H1 (cell line): ENCODE measurements at regions not wholly inside any gene's neighbourhood (a gene's known extent, or its start where the extent isn't known, plus 50 kb on each side); places are given as distances from the start of the nearest gene placed in this dataset.

Experiments used
- CEBPB ChIP-seq: IDR thresholded peaks from 2 replicates; pipeline ENCODE4 v1.6.1; 2012; ENCODE audit warnings: low read depth, low read length
- CTCF ChIP-seq, 3 experiments: IDR thresholded peaks; 1 replicate in 2 of 3; 2 replicates in 1 of 3; pipeline versions ENCODE4 v1.5.1 to v1.6.1; 2011; ENCODE audit warnings: low read length in 3 of 3, mild to moderate bottlenecking in 3 of 3, inconsistent platforms in 2 of 3, low read depth in 1 of 3, moderate library complexity in 1 of 3; ENCODE audit not compliant: insufficient read depth in 1 of 3; ENCODE audit errors: control extremely low read depth in 1 of 3
- EZH2 ChIP-seq: fragments of 200-600 bp; sonication (generic); IDR thresholded peaks from 2 replicates; pipeline ENCODE4 v1.7.1; 2012; ENCODE audit warnings: low read depth, mild to moderate bottlenecking, moderate library complexity, low read length, inconsistent platforms; ENCODE audit not compliant: severe bottlenecking
- GABPA ChIP-seq: IDR thresholded peaks from 2 replicates; pipeline ENCODE4 v1.6.1; 2011; ENCODE audit warnings: mild to moderate bottlenecking, low read length, moderate library complexity, borderline replicate concordance; ENCODE audit not compliant: insufficient read depth
- GTF2F1 ChIP-seq: IDR thresholded peaks from 2 replicates; pipeline ENCODE4 v1.6.1; 2012; ENCODE audit warnings: low read depth, low read length, improper control_type of control experiment, borderline replicate concordance
- KDM5A ChIP-seq: fragments of 200-600 bp; IDR thresholded peaks from 2 replicates; pipeline ENCODE4 v1.7.1; 2012; ENCODE audit warnings: mild to moderate bottlenecking, low read length, inconsistent platforms, mixed read lengths
- MAX ChIP-seq: IDR thresholded peaks from 2 replicates; pipeline ENCODE4 v1.6.1; 2012; ENCODE audit warnings: inconsistent platforms
- SAP30 ChIP-seq: fragments of 300-600 bp; sonication (generic); IDR thresholded peaks from 2 replicates; pipeline ENCODE4 v1.7.1; 2012; ENCODE audit warnings: low read length, moderate library complexity, mild to moderate bottlenecking, inconsistent platforms; ENCODE audit not compliant: insufficient read depth, insufficient replicate concordance
- SUZ12 ChIP-seq: fragments of 200-600 bp; sonication (generic); IDR thresholded peaks from 2 replicates; pipeline ENCODE4 v1.6.1; 2012; ENCODE audit warnings: mild to moderate bottlenecking, inconsistent platforms, low read length, moderate library complexity, mixed read lengths
- USF2 ChIP-seq: IDR thresholded peaks from 2 replicates; pipeline ENCODE4 v1.6.1; 2011; ENCODE audit warnings: low read length, improper control_type of control experiment

GRCh38 chr13:34210341-34210740 lies 392.4 kb downstream of the RFC3 start:
- TF ChIP-seq EZH2 (no peak), CTCF (IDR thresholded peaks at IDR 0.05; ENCODE audit: control extremely low read depth in 1 of 3, insufficient read depth in 1 of 3, low read depth in 1 of 3, low read length in 3 of 3) (no peak), MAX (no peak), SAP30 (no peak), USF2 (no peak), SUZ12 (no peak), KDM5A (no peak), GABPA (no peak), CEBPB (no peak), GTF2F1 (no peak)
